Neutrophil (primary cell): ENCODE measurements at regions not wholly inside any gene's neighbourhood (a gene's known extent, or its start where the extent isn't known, plus 50 kb on each side); places are given as distances from the start of the nearest gene placed in this dataset.

ENCODE experiments used
- H3K27ac ChIP-seq: fragments of 200-600 bp; sonication (generic); 2 replicates; pipeline ENCODE4 v1.5.1; 2016; ENCODE audit warnings: mild to moderate bottlenecking, moderate library complexity
- H3K27me3 ChIP-seq: fragments of 200-600 bp; sonication (generic); 2 replicates; pipeline ENCODE4 v1.6.0; 2016; ENCODE audit warnings: mild to moderate bottlenecking
- H3K36me3 ChIP-seq: fragments of 200-600 bp; sonication (generic); 2 replicates; pipeline ENCODE4 v1.5.1; 2017
- H3K4me1 ChIP-seq, 2 experiments: fragments of 200-600 bp in 1 of 2; sonication (generic) in 1 of 2; 1 replicate in 1 of 2; 2 replicates in 1 of 2; pipeline versions ENCODE4 v1.5.1 to v1.6.1; 2013 to 2016; ENCODE audit warnings: low read depth in 1 of 2, low read length in 1 of 2, mild to moderate bottlenecking in 1 of 2, moderate library complexity in 1 of 2; ENCODE audit not compliant: control insufficient read depth in 1 of 2, insufficient read depth in 1 of 2
- H3K4me3 ChIP-seq, 2 experiments: fragments of 200-600 bp in 1 of 2; sonication (generic) in 1 of 2; 1 replicate in 1 of 2; 2 replicates in 1 of 2; pipeline ENCODE4 v1.5.1; 2013 to 2016; ENCODE audit warnings: low read depth in 1 of 2, low read length in 1 of 2, mild to moderate bottlenecking in 1 of 2, moderate library complexity in 1 of 2
- H3K9me3 ChIP-seq: fragments of 200-600 bp; sonication (generic); 2 replicates; pipeline ENCODE4 v1.5.1; 2016
- TF ChIP-seq, protein P1 (sequence below): fragments of 200-600 bp; sonication (generic); IDR thresholded peaks from 2 replicates; pipeline ENCODE4 v1.5.1; 2016; ENCODE audit warnings: antibody characterized with exemption

DNA sequence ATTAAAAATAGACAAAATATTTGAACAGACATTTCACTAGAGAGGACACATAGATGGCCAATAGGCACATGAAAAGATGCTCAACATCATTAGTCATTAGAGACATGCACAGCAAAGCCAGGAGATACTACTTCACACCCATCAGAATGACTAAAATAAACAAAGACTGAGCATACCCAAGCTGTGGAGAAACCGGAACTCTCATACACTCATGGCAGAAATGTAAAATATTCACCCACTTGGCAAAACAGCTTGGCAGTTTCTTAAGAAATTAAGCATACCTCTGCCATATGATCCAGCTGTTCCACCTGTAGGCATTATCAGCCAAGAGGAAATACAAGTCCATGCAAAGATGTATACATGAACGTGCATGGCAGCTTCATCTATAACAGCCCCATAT is 213.4 kb downstream of the TSHZ3 start:
- Histone ChIP-seq H3K27me3 (peaks cover 12% of the 10 kb centered on the region), H3K4me3 (no peak overlapping the region), H3K9me3 (no peaks in the 10 kb centered on the region), H3K4me1 (no peaks in the 10 kb centered on the region), H3K36me3 (no peaks in the 10 kb centered on the region), H3K27ac (no peak overlapping the region)
- TF ChIP-seq, protein P1, sequence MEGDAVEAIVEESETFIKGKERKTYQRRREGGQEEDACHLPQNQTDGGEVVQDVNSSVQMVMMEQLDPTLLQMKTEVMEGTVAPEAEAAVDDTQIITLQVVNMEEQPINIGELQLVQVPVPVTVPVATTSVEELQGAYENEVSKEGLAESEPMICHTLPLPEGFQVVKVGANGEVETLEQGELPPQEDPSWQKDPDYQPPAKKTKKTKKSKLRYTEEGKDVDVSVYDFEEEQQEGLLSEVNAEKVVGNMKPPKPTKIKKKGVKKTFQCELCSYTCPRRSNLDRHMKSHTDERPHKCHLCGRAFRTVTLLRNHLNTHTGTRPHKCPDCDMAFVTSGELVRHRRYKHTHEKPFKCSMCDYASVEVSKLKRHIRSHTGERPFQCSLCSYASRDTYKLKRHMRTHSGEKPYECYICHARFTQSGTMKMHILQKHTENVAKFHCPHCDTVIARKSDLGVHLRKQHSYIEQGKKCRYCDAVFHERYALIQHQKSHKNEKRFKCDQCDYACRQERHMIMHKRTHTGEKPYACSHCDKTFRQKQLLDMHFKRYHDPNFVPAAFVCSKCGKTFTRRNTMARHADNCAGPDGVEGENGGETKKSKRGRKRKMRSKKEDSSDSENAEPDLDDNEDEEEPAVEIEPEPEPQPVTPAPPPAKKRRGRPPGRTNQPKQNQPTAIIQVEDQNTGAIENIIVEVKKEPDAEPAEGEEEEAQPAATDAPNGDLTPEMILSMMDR = no peak

DNA sequence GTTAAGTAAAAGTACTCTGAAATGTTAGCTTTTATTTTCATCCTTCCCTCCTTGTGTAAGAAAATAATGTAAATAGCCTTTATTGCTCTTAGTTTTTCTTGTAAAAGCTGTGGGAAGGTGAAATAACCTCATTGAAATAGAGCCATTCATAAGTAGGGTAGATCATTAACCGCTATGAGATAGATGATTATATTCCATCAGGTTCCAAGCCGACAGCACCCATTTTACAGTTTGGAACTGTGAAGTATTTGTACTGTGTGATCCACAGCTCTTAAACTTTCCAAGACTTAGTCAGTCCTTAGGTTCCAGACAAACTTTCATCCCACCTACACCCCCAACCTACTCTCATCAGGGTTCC is 216.5 kb downstream of the TSHZ3 start:
- TF ChIP-seq, protein P1 = no peak

DNA sequence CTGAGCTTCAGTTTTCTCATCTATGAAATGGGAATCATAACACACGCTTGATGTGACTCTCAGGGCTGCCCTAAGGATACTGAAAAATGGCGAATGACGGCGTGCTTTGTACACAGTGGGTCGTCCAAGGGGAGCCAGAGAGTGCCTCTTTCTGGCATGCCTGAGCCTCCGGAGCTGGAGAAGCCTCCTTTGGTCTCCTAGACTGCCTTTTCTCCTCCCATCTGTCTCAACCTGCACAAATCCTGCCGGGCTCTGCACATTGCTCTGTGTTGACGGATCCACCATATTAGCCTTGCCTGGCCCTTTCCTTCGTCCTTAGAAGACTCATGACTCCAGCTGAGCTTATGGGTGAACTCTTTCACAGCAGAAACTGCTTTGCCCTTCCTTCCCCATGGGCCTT is 220.9 kb downstream of the TSHZ3 start:
- Histone ChIP-seq H3K27ac (no peak overlapping the region), H3K27me3 (no peaks in the 10 kb centered on the region), H3K4me3 (no peak overlapping the region), H3K9me3 (no peaks in the 10 kb centered on the region), H3K4me1 (no peaks in the 10 kb centered on the region), H3K36me3 (no peaks in the 10 kb centered on the region)
- TF ChIP-seq, protein P1 = no peak

More for the DNA sequence above, 216.5 kb downstream of the TSHZ3 start:
- Histone ChIP-seq H3K27ac (no peak overlapping the region), H3K36me3 (no peaks in the 10 kb centered on the region), H3K4me1 (no peaks in the 10 kb centered on the region), H3K4me3 (no peak overlapping the region), H3K9me3 (no peaks in the 10 kb centered on the region), H3K27me3 (peaks cover 7% of the 10 kb centered on the region)

DNA sequence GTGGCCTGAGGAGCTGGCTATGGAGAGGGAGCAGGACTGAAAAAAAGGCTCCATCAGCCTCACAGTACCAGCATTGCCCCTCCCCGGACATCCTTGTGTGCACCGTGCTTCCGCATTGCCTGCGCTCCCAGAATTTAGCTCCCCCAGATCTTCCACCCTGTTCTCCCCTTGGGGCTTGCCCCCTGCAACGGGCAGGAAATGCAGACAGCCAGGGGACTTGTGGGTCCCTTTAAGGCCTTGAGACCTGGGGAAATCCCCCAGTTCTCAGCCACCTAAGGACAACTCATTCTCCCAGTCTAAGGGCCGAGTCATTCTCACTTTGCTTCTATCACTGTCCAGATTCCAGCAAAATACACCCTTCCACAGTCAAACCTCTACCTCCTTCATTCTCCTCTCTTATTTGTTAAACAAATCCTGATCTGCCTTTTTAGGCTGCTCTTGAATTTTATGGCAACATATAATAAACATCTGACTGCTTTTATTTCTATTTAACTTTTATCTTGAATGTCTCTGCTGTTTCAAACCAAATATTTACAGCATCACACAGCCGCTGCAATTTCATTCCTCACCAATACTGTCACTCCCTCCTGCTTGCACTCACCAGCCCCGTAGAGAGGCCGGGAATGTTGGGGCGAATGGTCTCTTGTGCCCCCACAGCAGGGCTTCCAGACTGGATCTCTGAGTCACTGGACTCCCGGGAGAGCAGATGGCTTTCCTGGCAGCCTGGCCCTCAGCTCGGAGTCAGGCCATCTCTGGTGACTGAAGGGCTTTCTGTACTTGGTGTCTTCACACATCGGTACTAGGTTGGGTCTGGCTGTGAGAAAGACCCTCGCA is 221.9 kb downstream of the TSHZ3 start:
- no peaks in the 10 kb centered on the region for H3K4me1 ChIP-seq
- no peak overlapping the region for H3K27ac ChIP-seq
- H3K27me3 ChIP-seq = no peaks in the 10 kb centered on the region
- H3K9me3 ChIP-seq = no peaks in the 10 kb centered on the region
- TF ChIP-seq, protein P1 = no peak
- no peaks in the 10 kb centered on the region for H3K36me3 ChIP-seq
- no peak overlapping the region for H3K4me3 ChIP-seq

DNA sequence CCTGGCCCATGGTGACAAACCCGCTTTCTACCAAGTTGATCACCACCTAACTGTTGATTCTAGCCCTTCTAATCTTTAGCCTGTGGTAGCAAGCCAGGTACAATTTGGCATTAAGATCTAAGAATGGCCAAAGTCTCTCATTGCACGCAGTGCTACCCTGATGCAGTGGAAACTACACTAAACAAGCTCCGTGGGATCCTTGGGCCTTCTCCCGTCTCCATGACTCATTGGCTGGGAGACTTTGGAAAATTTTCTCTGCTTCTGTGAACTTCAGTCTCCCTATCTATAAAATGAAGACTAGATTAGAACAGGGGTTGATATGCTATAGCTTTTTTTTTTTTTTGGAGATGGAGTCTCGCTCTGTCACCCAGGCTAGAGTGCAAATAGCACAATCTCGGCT is 223.0 kb downstream of the TSHZ3 start:
- no peaks in the 10 kb centered on the region for H3K27me3 ChIP-seq
- no peaks in the 10 kb centered on the region for H3K36me3 ChIP-seq
- H3K9me3 ChIP-seq = no peaks in the 10 kb centered on the region
- H3K4me3 ChIP-seq = no peak overlapping the region
- H3K27ac ChIP-seq = no peak overlapping the region
- H3K4me1 ChIP-seq = no peaks in the 10 kb centered on the region
- TF ChIP-seq, protein P1 = no peak
